ENCODE measurements at regions not wholly inside any gene's neighbourhood (a gene's known extent, or its start where the extent isn't known, plus 50 kb on each side); places are given as distances from the start of the nearest gene placed in this dataset.

GRCh38 chr2:5616019-5616418 is 76.2 kb upstream of the SOX11 start:
- TF ChIP-seq CTCF (IDR thresholded peaks at IDR 0.05; ENCODE audit: insufficient read depth, low read length, poor library complexity, severe bottlenecking) (no peak), EZH2phosphoT487 (conservative IDR thresholded peaks at IDR 0.05; ENCODE audit: low read length) (no peak)
